Femur (tissue), 1 donor: ENCODE measurements at regions not wholly inside any gene's neighbourhood (a gene's known extent, or its start where the extent isn't known, plus 50 kb on each side); places are given as distances from the start of the nearest gene placed in this dataset.
"Not testable (repeated sequence)": the region's sequence is repeated elsewhere in the genome, so short reads cannot be mapped to it uniquely, and the experiment has no call there.

ENCODE experiments used
- DNase-seq: peaks from one replicate; pipeline ENCODE4 v3.0.0-alpha.2; 2017

DNA sequence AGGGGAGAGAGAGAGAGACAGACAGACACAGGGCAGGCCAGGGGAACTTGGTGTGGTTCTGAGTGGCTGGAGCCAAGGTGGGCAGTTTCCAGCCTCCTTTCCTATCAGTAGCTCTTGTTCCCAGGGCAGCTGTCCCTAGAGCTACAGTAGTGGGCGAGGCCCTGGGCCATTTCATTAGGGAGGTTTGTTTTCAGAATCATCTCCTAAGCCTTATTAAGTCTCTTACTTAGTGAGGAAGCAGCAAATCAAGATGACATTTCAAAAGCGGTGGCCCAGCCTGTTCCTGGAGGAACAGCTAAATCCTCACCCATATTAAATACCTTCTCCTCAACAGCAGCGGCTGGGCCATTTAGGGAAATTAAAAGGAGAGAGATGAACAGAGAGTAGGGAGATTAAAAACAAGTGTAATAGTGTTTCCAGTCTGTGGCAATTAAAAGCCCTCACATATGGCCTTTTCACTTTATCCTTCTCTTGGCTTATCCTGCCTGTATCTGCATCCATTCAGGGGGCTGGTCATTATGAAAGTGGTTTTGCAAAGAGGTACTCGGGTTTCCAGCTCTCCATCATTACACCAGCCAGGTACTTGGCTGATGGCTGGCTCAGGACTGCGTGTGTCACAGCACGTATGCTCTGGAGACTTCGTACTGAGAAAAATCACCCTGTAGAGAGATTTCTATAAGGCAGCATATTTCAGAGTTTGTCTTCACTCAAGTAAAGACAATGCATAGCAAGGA lies 91.9 kb upstream of the PRR23C start:
- DNase-seq, result no peak

DNA sequence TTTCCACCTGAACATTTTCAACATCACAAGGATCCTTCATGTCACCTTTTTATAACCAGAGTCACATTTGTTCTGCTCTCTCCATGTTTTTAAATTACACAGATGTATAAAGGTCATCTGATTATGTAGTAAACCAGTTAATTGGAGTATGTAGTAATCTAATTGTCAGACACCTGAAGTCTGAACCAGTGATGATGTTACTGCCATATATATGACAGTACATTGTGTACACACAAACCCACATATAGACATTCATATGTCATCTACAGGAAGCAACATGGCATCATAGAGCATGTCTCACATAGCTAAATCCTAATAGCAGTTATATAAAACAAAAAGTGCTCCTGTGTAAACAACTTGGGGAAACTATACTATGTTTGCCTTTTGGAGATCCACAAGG lies 95.9 kb upstream of the PRR23C start:
- no peak for DNase-seq

DNA sequence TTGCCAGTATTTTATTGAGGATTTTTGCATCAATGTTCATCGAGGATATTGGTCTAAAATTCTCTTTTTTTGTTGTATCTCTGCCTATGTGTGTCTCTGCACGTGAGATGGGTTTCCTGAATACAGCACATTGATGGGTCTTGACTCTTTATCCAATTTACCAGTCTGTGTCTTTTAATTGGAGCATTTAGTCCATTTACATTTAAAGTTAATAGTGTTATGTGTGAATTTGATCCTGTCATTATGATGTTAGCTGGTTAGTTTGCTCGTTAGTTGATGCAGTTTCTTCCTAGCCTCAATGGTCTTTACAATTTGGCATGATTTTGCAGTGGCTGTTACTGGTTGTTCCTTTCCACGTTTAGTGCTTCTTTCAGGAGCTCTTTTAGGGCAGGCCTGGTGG lies 101.3 kb upstream of the PRR23C start:
- not testable (repeated sequence) for DNase-seq

DNA sequence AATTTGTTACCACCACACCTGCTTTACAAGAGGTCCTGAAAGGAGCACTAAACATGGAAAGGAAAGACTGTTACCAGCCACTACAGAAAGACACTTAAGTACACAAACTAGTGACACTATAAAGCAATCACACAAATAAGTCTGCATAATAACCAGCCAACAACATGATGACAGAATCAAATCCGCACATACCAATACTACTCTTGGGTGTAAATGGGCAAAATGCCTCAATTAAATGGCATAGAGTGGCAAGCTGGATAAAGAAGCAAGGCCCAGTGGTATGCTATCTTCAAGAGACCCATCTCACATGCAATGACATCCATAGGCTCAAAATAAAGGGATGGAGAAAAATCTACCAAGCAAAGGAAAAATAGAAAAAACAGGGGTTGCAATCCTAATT lies 106.8 kb upstream of the PRR23C start:
- no peak for DNase-seq

DNA sequence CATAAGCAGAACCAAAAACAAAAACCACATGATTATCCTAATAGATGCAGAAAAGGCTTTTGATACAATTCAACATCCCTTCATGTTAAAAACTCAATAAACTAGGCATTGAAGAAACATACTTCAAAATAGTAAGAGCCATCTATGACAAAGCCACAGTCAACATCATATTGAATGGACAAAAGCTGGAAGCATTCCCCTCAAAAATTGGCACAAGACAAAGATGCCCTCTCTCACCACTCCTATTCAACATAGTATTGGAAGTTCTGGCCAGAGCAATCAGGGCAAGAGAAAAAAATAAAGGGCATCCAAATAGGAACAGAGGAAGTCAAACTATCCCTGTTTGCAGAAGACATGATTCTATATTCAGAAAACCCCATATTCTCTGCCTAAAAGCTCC lies 108.7 kb upstream of the PRR23C start:
- not testable (repeated sequence) for DNase-seq

DNA sequence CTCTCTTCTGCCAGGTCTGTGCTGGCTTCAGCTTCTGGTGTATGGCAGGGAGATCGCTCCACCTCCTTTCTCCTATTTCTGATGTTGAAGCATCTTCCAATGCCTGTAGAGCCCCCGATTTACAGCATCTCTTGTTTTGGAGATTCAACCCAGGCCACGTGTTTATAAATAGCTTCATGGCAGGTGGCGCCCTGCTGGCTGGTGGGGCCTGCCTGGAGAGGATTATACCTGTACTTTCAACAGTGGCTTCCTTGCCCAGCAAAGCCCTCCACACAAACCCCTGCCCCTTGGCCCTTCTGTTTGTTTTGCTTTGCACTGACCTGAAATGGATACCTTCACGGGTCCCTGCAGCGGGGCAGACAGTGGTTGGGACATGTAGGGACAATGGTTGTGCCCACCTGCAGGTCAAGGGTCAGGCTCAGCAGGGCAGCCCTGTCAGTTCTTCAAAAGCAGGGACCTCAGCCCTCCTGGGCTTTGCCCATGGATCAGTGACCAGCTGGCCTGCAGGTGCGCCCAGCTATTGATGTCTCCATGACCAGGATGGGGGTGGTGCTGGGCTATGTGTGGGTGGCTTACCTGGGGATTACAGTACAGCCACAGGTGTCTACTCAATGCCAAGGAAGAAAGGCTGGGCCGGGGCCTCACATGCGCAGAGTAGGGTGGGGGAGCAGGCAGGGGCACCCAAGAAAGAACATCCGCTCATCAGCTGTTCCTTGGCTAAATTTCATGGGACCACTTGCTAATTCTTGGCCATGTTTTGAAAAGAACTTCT lies 112.7 kb upstream of the PRR23C start:
- DNase-seq, result no peak

DNA sequence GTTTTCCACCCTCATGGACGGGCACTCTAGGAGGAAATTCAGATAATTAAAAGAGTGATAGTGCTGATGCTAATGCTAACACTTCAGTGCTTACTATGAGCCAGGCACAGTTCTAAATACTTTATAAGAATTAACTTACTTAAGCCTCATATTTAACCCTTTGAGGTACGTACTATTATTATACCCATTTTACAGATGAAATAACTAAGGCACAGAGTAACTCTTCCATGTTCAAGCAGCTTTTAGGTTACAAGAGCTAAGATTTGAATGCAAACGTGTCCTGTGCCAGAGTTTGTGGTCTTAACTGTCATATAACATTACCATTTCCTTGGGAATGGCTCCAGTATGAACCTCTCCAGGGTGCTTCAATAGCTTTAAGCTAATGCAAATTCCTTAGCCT lies 114.7 kb upstream of the PRR23C start:
- no peak for DNase-seq

DNA sequence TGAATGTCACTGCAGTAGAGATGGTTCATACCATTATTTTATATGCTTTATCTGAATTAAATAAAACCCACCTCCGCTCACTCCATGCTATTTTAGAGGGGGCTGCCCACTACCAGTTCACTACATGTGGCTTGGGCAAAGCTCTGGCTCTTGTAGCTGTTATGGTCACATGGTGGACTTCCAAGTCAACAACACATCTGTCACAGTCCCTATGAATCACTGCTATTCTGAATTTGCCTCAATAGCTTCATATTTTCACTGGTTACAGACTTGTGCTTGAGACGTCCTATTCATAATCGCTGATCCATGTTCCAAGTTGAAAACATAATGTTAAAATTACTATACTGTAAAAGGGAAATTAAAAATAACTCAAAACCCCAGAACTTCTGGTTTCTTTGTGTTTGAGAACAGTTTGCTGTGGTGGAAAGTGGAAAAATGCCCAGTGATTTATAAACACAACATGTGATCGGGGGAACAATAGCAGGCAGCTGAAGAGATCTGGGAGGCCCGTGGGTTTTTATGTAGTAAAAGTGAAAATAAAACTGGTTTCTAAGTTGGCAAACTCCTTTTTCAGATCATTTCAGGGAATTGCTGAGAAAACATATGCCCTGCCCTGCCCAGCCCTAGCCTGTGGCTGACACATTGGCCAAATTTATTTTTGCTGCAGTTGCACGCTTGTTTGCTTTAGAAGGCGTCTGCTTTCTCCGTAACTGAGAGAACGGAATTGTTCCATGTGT lies 128.8 kb upstream of the PRR23C start:
- no peak for DNase-seq

DNA sequence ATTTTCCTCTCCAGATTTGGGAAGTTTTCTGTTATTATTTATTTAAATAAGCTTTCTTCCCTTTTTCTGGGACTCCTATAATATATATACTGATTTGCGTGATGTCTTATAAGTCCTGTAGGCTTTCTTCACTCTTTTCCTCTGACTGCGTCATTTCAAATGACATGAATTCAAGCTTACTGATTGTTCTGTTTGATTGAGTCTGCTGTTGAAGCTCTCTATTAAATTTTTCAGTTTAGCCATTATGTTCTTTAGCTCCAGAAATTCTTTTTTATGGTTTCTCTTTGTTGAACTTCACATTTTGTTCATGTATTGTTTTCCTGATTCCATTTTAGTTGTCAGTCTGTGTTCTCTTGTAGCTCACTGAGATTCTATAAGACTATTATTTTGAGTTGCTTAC lies 135.8 kb upstream of the PRR23C start:
- no peak for DNase-seq

DNA sequence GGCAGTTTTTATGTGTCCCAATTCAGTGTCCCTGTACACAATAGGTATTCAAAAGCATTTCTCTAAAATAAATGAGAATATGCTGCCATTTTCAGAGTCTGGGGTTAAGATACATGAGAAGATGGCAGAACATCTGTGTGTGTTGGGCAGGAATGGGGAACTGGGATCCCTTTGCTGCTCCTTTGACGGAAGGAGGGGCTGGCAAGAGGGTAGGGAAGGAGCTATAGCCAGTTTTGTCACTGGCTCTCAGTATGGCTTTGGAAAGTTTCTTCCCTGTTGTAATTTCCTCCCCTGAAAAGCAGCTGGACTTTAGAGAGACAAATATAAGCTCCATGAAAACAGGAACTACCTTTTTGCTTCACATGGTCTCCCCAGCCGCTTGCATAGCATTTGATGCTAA lies 137.5 kb upstream of the PRR23C start:
- DNase-seq, result no peak

DNA sequence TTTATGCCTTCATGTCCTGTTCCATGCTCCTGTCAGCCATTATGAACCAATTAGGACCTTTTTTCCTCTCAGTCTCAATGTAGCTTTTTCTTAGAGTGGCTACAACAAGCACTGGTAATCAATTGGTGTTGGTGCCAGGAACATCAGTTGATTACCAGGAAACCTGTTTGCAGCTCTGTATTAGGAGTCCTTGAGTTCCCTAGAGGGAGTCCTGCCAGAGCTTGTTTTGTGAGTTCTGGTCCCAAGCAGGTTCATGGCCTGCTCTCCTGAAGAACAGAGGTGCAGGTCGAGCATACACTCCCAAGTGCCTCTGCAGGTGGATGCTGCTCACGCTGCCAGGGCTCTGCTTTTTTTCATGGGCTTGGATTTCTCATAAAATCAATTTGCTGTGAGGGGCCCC lies 137.9 kb upstream of the PRR23C start:
- DNase-seq, result no peak

DNA sequence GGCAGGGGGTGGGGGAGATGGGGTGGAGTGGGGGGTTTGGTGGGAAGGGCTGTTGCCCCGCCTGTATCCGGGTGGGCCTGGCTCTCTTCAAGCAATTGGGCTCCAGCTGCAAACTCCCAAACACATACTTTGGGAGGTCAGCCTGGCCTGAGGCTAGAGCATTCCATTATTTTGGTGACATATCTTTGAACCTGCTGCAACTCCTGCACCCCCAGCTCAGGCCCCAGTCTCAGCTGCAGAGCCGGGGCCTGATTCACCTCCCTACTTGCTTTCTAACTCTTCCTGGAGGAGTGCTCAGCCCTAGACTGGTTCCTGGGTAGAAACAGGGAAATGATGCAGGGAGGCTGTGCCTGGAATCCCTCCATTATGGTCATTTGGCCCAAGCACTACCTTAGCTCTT lies 140.8 kb upstream of the PRR23C start:
- no peak for DNase-seq

DNA sequence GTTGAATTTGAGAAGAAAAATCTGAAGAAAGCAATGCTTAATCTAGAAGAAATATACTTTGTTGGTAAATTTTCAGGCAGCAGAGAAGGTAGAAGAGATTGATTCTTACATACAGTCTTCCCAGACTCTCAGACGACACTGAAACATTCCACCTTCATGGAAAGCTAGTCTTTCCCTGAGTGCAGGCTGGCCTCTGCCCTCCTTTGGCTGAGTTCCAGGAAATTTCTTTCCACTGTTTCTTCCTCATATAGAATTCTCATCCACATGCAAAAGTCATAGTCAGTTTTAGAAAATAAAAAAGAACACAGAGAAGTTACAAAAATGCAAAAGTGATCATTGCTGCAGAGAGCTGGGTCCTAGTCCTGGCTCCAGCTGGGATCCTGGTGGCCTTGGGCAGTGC lies 142.5 kb upstream of the PRR23C start:
- DNase-seq, result no peak

DNA sequence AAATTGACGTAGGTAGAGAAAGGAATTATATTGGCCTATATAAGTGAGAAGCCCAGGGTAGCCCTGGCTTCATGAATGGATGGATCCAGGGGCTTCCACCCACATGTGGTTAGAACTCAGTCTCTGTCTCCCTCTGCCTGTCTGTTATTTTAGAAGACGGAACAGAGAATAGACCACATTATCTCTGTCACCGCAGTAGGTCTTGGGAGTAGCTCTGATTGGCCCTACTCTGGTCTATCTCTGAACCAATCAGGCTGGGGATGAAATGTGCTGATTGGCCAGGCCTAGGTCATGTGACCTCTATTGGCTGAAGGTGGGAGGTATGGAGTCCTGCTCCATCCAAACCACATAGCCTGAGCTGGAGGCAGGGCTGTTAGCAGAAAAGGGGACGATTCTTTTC lies 143.0 kb upstream of the PRR23C start:
- no peak for DNase-seq

DNA sequence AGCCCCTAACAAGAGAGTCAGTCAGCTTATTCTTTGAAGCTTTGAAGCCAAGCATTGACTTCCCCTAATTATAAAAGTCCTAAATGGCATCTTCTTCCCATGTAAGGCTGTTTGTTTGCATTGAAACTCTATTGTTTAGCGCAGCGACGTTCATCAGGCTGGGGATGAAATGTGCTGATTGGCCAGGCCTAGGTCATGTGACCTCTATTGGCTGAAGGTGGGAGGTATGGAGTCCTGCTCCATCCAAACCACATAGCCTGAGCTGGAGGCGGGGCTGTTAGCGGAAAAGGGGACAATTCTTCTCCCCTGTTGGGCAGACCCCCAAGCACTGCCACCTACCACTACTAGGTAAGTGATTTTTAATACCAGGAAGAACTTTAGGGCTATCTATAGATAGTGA lies 145.3 kb upstream of the PRR23C start:
- DNase-seq, result no peak

DNA sequence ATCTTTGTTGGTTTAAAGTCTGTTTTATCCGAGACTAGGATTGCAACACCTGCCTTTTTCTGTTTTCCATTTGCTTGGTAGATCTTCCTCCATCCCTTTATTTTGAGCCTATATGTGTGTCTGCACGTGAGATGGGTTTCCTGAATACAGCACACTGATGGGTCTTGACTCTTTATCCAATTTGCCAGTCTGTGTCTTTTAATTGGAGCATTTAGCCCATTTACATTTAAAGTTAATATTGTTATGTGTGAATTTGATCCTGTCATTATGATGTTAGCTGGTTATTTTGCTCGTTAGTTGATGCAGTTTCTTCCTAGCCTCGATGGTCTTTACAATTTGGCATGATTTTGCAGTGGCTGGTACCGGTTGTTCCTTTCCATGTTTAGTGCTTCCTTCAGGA lies 149.4 kb upstream of the MRPS22 start:
- not testable (repeated sequence) for DNase-seq

DNA sequence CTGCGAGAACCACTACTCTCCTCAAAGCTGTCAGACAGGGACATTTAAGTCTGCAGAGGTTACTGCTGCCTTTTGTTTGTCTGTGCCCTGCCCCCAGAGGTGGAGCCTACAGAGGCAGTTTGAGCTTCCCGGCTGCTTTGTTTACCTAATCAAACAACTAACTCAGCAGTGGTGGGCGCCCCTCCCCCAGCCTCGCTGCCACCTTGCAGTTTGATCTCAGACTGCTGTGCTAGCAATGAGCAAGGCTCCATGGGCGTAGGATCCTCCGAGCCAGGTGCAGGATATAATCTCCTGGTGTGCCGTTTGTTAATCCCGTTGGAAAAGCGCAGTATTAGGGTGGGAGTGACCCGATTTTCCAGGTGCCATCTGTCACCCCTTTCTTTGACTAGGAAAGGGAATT lies 147.7 kb upstream of the MRPS22 start:
- not testable (repeated sequence) for DNase-seq

DNA sequence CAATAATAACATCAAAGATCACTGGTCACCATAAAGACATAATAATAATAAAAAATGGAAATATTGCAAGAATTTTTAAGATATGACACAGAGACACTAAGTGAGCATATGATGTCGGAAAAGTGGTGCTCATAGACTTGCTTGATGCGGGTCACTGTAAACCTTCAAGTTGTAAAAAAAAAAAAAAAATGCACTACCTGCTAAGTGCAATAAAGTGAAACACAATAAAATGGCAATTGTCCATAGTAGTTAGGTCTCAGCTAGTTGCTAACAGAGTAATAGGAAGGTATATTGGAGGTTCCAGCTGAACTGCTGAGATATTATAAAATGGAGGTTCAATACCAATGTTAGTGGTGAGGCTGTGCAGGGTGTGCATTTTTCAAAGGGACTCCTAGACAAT lies 146.6 kb upstream of the MRPS22 start:
- DNase-seq, result no peak

DNA sequence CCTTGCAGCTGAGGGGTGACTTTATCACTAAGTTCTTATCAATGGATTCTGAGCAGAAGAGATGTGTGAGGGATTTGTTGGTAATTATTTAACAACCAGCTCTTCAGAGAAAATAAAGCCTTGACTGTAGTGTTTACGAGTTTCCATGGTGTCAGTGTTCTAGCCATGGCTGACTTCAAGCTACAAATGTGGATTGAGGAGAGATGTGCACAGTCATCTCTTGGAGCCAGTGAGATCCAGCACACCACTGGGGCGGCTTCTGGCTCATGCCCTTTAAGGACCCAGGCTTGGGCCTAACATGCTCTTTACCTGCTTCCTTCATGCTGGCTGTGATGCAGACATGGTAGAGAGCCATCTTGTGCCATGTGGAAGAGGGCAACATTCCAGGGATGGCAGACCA lies 145.6 kb upstream of the MRPS22 start:
- no peak for DNase-seq

DNA sequence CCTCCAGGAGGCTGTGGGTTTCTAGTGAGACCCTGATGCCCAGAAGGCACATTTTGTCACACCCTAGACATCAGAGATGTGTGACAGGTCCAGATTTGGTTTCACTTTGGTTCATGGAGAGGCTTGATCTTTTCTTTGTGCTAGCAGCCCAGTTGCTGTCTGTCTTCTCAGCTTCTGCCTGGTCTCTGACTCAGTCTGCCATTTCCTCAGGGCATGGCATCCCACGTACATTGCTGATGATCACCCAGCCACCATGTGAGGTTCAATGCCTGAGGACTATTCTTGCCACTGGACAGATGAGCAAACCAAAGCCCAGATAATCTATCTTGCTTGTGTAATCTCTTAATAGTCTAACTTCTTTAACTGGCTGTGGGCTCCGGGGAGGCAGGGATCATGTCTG lies 144.9 kb upstream of the MRPS22 start:
- no peak for DNase-seq

DNA sequence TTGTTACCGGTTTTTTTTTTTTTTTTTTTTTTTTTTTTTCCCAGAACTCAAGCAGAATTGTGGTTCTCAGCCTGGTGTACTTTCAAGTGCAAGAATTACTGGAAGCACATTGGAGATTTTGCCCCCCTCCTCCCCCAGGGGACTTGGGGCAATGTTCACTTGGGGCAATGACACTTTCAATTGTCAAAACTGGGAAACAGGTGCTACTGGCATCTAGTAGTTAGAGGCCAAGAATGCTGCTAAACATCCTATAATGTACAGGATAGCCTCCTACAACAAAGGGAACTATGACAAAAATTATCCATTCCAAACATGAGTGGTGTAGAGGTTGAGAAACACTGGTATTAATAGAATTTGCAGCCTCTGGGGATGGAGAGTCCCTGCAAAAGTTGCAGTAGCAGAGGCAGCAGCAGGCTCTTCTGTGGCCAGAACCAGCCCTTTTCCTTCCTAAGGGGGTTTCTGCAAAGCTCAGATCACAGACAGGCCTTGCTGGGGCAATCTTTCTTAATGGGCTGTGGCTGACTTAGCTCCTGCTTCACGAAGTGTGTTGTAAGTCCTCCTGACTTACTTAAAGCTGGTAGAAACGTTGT lies 144.3 kb upstream of the MRPS22 start:
- no peak for DNase-seq

DNA sequence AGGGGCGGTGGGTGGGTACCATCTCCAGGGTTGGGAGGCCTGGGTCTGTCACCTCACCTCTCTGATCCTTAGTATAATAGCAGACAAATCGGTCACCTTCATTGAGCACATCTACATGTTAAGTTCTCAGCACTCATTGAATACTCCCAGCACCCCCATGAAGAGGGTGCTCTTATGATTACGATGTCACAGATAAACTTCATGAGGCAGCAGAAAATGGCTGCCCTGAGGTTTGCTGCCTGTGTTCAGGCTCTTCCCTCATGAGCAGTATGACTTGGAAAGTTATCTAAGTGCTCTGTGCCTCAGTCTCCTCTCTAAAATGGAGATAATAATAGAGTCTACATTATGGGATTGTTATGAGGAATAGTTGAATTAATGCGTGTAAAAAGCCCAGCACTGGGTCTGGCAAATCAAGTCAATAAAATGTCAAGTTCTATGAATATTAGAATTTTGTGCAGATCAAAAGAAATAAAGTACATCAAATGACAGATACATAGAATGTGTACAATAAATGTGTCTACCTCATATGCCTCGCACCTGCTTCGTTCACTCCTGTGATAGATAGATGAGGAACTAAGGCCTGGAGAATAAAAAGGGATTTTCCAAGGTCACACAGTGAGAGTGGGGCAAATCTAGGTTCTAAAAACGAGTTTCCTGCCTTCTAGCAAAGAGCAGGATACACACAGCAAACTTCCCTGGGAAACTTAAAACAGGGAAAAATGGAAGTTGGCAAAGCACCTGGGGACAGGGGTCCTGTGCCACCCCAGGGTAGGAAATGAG lies 142.2 kb upstream of the MRPS22 start:
- DNase-seq, result no peak
